GM19463 (cell line): ENCODE measurements at regions not wholly inside any gene's neighbourhood (a gene's known extent, or its start where the extent isn't known, plus 50 kb on each side); places are given as distances from the start of the nearest gene placed in this dataset.
"Not testable (repeated sequence)": the region's sequence is repeated elsewhere in the genome, so short reads cannot be mapped to it uniquely, and the experiment has no call there.

ENCODE experiments used
- ATAC-seq: cut with Tn5 transposase; IDR thresholded peaks from one replicate; pipeline ENCODE4 v1.9.1; 2021; ENCODE audit warnings: mild to moderate bottlenecking, moderate library complexity; ENCODE audit not compliant: unreplicated experiment

DNA sequence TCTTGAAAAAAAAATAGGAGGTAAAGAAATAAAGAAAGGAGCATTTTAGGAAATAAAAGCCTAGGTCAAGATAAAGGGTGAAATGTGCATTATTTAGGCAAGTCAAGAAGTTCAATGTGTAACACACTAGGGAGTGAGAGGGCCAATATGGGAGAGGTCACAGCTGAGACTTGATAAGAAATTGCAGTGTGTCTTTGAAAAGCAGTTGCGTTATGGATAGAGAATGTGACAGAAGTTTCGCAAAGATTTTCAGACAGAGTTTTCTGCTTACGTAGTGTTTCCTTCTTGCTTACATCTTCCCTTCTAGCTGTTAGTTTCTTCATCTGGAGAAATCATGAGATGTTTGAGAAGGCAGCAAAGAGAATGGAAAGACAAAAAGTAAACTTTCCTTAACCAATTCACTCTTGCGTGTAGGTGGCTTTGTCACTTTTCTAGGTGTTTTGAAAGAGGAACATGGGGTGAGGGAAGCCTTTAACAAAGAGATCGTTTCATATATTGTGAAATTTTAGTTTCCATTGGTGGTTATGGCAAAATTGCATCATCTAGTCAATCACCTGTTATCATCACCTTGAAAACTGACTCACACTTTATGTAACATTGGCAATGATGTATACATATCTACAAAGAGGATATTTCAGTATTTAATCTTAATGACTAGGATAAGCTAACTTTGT is 975.5 kb downstream of the OLFM4 start:
- no peak for ATAC-seq

DNA sequence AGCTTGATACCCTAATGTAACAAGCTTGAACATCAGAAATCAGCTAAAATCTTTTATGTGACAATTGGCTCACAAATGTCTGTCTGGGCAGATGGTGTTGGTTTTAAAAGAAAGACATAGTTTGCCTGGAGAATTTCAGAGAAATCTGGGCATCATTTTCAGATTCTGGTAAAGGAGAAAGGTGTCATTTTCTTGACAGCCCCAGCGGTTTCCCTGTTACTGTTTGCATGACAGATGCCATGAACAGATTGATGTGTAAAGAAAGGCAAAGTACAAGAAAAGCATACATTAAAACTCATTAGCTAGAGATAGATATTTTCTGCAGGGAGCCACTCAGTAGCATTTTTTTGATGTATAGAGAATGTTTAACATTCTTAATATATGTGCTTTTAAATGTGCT is 987.9 kb downstream of the OLFM4 start:
- no peak for ATAC-seq

DNA sequence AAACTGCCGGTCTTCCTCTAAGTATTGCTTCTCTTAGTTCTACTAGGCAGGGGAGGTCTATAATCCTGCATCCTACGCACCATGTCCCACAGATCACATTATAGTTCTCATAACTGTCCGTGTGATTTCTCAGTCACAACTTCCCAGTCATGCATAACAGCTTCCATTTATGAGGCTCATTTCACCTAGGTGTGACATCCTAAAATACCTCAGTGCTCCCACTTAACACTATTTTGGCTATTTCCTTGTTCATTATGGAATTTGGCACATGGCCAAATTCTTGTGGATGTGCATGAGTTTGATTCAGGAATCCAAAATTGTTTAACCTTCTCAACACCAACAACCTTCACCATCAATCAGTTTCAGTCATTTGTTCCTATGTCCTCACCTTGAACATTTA is 989.9 kb downstream of the OLFM4 start:
- ATAC-seq = no peak

DNA sequence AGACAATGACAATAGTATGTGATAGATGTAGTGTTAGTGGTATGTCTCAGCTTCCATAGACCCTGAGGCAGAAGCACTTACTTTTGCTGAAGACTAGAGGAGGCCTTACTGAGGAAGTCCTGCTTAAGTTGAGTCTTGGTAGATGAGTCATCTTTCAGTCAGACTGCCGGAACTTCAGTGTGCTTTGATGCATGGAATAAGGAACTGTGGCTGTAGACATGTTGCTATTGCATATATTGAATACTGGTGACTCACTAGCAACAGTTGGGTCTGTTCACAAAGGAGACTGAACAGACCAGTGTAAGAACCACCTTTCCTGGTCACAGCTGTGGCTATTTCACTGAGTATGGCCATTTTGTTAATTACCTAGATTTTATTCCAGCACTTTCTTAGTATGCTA is 1000.6 kb downstream of the OLFM4 start:
- peak; percentile 98 for ATAC-seq

DNA sequence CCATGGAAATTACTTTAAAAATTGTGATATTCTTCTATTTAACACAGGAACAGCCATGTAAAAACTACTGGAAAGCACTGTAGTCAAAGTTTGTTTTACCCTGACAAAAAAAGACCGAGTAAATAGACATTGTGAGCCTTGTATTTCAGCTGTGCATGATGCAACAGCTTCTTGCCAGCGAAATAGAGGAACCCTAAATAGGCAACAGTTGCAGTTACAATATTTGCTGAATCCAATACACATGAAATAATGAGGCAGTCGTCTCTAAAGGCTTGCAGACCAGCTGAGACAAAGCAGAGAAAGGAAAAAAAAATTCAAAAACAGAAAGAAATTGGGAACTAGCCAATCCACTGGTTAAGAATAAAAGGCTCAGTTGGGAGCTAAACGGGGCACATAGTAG is 1001.1 kb downstream of the OLFM4 start:
- ATAC-seq = no peak

DNA sequence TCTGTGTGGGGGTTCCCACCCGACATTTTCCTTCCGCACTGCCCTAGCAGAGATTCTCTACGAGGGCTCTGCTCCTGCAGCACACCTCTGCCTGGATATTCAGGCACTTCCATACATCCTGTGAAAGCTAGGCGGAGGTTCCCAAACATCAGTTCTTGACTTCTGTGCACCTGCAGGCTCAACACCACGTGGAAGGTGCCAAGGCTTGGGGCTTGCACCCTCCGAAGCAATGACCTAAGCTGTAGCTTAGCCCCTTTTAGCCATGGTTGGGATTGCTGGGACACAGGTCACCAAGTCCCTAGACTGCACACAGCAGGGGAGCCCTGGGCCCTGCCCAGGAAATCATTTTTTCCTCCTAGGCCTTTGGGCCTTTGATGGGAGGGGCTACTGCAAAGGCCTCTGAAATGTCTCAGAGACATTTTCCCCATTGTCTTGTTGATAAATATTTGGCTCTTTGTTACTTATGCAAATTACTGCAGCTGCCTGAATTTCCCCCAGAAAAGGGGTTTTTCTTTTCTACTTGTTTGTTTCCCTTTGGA is 1004.8 kb downstream of the OLFM4 start:
- no peak for ATAC-seq

DNA sequence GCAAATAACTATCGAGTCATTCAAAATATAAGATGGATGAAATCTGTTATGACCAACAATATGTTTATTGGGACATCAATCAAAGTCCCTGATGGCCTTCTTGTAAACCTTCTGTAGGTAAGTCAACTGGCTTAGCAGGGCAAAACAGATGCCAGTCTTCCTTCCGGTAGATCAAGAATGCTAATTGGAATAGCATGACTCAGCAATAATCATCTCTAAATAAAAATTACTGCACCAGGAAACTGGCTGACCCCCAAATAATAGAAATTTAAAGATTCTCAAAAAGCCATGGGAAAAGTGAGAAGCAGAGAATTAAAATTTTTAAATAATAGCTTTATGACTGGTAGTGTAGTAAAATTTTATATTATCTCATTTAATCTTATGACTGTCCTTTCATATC is 1005.4 kb downstream of the OLFM4 start:
- ATAC-seq = no peak

DNA sequence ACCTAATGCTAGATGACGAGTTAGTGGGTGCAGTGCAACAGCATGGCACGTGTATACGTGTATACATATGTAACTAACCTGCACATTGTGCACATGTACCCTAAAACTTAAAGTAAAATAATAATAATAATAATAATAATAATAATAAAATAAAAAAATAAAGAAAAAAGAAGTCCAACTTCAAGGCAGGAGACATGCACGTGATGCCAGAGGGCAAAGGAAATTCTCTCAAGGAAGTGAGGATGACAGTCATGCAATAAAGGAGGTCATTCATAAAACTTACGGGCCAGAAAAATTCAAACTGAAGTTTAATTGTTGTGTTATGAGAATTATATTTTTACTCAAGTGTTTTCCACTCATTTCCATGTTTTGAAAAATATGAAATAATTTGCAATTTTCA is 1028.8 kb downstream of the OLFM4 start:
- not testable (repeated sequence) for ATAC-seq

DNA sequence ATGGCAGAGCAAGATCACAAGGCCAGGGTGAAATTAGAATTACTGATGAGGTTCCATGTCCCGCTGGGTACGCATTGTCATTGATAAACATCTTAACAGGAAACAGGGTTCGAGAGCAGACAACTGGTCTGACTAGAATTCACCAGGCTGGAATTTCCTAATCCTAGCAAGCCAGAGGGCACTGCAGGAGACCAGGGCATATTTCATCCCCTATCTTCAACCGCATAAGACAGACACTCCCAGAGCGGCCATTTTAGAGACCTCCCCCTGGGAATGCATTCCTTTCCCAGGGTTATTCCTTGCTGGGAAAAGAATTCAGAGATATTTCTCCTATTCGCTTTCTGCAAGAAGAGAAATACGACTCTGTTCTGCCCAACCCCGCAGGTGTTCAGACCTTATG is 1041.3 kb downstream of the OLFM4 start:
- ATAC-seq = not testable (repeated sequence)

DNA sequence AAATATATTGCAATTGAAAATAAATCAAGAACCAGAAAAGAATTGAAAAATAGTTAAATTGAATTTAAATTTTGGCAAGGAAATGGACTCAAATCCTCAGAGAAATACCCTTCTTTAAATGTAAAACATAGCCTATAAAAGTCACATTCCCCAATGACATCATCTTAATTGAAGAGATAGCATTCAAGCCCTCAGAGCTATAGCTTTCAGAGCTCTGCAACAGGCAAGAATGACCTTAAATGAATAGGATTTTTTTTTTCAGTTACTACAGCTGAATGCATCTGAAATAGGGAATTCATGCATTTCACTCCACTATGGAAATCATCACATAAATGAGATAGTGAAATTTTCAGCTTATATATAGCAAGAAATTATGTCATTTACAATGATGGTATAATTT is 1049.0 kb downstream of the OLFM4 start:
- no peak for ATAC-seq

DNA sequence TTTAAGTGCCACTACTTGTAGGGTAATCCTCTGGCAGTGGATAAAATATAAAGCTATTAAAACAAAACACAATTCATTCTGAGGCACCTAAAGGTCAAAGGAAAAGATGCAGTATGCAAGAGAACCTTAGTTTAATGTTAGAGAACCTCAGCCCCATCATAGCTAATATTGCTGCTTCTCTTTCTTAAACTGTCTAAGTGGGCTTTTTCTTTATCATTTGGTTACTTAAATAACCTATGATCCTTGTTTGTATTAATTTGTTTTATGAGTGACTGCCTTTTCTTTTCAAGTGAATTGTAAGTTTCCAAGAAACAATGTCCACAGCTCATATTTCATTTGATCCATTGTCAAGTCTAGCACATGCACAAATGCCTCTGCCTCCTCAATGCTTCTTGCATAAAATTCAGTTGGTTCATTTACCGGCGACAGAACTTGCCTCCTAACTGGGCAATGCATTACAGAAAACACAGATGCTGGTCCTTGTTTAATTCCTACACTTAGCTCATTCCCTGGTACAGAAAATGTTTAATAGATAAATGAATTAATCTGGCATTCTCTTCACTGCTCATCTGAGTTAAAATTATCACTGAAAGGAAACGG is 1049.8 kb downstream of the OLFM4 start:
- no peak for ATAC-seq

DNA sequence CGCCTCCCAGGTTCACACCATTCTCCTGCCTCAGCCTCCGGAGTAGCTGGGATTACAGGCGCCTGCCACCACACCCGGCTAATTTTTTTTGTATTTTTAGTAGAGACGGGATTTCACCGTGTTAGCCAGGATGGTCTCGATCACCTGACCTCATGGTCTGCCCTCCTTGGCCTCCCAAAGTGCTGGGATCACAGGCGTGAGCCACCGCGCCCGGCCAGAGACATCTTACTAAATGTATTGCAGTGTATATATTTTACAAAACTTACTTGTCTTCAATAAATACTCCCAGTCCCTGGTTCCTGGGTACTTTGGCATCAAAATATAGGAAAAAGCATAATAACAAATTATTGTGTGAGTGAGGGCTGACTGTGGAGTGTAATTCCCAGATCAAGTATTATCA is 1053.7 kb downstream of the OLFM4 start:
- ATAC-seq = not testable (repeated sequence)

DNA sequence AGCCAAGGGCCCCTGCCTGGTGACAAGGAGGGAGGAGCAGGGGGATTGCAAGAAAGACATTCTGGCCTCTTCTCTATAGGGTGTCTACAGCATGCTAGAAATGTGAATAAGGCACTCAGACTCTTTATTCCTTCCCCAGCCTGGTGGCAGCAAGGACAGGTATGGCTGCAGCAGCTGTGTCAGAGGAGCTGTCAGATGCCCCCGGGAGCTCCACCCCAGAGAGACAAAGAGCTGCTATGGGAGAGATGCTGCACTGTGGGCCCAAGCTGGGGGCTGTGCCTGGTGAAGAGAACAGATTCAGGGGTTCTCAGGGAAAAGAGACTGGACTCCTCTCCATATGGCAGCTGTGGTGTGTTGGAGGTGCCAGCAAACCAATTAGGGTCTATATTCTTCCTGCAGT is 1063.3 kb downstream of the OLFM4 start:
- no peak for ATAC-seq

DNA sequence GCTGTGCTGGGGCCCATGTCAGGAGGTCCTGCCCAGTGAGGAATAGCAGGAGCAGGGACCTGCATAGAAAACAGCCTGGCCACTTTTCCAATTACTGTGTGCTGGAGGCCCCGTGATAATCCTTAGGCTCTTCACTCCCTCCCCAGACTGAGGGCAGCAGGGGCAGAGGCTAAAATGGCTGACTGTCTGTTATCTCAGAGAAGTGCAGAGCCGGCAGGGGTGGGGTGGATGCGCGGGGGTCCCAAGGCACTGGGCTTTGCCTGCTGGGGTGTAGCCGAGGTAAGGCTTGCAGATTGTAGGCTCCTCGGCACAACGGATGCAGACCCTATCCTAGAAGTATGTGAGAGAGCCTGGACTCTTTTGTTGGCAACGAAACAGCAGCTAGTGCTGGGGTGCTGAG is 1064.1 kb downstream of the OLFM4 start:
- ATAC-seq = no peak

DNA sequence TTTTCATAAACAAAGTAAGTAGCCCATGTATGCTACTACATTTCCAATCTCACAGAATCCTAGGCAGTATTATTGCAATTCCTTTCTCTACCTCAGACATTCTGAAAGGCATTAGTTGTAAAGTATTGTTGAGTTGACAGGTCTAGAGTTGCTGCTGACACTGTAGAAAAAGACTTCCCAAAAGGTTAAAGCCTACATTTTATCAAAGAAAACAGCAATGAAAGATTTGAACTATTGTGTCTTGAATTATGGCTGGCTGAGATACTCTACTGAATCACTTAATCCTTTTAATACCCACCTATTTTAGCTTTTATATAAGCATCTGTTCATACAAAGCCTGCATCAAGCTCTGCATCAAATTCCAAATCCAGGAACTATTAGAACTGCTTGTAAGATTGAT is 1082.0 kb downstream of the OLFM4 start:
- no peak for ATAC-seq

DNA sequence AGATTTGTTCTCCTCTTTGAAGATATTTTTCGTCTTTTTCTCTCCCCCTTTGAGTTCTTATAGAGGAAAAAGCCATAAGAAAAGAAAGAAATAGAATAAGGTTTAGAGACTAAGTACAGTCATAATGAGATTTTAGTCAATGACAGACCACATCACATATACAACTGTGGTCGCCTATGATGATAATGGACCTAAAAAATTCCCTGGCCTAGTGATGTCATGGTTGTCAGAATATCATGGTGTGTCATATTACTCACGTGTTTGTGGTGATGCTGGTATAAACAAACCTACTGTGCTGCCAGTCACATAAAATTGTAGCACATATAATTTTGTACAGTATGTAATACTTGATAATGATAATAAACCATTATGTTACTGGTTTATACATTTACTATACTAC is 1096.1 kb downstream of the OLFM4 start:
- no peak for ATAC-seq

DNA sequence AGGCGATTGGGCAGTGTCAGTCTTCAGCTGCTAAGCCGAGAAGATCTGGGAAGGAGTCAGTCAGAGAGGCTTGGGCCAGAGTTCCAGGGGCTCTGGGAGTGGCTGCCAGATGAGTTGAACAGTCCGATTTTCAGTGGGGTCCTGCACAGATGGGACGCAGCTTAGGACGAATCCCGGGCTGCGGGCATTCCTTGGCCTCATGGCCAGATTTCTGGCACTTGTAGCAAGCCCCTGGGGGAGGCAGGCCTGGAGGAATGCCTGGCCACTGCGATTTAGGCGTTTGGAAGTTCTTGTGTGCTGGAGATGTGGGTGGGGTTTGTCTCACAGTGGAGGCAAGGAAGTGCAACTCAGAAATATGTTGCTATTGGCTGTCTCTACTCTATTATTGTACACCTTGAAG is 1102.3 kb downstream of the OLFM4 start:
- ATAC-seq = not testable (repeated sequence)

DNA sequence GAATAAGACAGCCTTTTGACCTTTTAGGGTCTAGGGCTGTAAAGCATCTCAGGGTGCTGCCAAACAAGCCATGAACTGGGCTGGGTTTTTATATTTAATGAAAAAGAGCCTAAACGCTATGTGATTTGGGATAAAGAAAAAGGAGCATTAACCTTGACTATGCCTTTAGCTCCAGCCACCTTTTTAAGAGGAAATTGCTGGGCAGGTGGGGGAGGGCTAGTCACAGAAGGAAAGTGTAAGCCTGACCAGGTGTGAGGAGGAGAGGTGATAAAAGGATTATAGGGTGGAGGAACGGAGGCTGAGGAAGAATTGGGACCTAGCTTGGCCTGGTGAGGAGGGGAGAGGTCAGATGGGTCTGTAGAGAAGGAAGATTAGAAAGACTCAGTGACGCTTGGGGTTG is 1102.8 kb downstream of the OLFM4 start:
- not testable (repeated sequence) for ATAC-seq

DNA sequence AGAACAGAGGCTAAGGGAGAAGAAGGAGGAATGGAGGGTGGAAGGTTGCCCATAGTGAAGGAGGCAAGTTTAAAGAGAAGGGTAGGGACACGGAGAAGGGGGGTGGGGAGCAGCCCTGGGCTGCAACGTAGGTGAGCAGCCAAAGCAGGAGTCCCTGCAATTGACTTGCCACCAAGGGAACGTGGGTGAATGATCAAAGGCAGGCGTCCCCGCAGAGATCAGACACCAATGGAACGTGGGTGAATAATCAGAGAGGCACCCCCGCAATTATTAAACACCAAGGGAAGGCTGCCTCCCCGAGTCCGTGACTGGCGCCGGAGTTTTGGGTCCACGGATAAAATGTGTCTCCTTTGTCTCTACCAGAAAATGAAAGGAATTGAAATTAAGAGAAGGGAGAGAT is 1103.5 kb downstream of the OLFM4 start:
- ATAC-seq = not testable (repeated sequence)

DNA sequence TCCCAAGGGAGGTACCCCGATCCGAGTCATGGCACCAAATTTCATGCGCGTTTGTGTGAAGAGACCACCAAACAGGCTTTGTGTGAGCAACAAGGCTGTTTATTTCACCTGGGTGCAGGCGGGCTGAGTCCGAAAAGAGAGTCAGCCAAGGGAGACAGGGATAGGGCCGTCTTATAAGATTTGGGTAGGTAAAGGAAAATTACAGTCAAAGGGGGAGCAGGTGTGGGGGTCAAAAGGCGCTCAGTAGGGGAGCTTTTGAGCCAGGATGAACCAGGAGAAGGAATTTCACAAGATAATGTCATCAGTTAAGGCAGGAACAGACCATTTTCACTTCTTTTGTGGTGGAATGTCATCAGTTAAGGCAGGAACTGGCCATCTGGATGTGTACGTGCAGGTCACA is 1104.1 kb downstream of the OLFM4 start:
- ATAC-seq = not testable (repeated sequence)

DNA sequence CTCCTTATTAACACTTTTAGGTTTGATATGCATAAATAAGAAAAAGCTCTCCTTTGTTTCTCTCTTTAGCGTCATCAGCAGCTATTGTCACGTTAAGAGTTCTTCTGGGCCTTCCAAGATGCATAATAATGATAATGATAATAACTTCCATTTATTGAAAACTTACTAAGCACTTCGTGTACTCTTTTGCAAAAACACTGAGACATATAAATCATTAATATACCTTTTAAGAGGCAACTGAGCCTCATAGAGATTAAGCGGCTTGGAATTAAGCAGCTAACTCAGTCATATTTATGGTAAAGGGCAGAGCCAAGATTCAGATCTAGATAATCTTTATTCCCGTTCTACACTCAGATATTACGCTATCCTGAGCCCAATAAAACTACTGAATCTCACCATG is 1105.1 kb downstream of the OLFM4 start:
- no peak for ATAC-seq

DNA sequence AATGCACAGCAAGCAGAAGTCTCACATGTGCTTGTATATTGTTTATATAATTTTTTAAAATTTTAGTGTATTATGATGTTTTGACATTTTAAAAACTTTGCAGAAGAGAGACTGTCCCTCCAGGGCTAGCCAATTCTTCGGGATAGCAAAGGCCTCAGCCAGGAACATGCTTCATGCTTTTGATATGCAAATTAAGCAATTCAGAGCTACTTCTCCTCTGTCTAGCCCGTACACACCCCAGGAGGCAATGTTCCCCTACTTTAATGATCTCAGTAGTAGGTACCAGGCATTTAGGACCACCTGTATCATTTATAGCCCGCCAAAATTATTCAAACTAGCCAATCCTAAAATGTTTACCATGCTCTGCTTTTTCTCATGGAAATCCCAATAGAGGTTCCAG is 1116.2 kb downstream of the OLFM4 start:
- ATAC-seq = no peak

DNA sequence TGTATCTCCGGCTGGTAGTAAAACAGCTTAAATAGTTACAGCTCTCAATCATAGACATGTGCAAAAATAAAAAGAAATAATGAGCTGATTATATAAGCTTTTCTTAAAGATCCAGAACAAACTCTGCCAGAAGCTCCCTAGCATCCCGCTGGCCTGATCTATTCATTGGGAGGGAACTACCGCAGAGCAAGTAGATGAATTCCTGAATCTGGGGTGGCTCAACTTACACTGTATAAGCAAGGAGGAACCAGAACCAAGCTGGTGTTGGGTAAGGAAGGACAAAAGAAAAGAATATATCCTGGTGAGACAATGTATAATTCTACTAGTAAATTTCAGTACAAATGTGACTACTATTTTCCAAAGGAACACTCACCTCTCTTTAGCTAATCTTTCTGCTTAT is 1122.2 kb downstream of the OLFM4 start:
- ATAC-seq = no peak
